Activated CD8-positive, alpha-beta memory T cell treated with anti-CD3 and anti-CD28 coated beads, Interleukin-2, amount 10 ng/mL, durations not matched to agents 7 days and 5 days (primary cell): ENCODE measurements at regions not wholly inside any gene's neighbourhood (a gene's known extent, or its start where the extent isn't known, plus 50 kb on each side); places are given as distances from the start of the nearest gene placed in this dataset.

Experiments used
- ATAC-seq: fragments of 150-1000 bp; cut with Tn5 transposase; one replicate; pipeline ENCODE4 v1.10.0; 2021; ENCODE audit warnings: moderate library complexity
- CTCF ChIA-PET: fragments of 350-600 bp; sonication (Branson Sonifier 250); formaldehyde crosslinking; loops from one replicate; lab custom pipeline; 2021; ENCODE audit warnings: antibody characterized with exemption; lab: Charles Lee
- DNase-seq: peaks from one replicate; pipeline ENCODE4 v3.0.0-alpha.2; 2020
- H3K27ac Mint-ChIP-seq: one replicate; pipeline ENCODE4 v1.8.0; 2021; ENCODE audit warnings: mild to moderate bottlenecking, mixed read lengths
- H3K27me3 Mint-ChIP-seq: one replicate; pipeline ENCODE4 v1.8.0; 2021; ENCODE audit warnings: mixed read lengths
- H3K36me3 Mint-ChIP-seq: one replicate; pipeline ENCODE4 v1.8.0; 2021; ENCODE audit warnings: mild to moderate bottlenecking, mixed read lengths
- H3K4me1 Mint-ChIP-seq: one replicate; pipeline ENCODE4 v1.8.0; 2021; ENCODE audit warnings: mixed read lengths
- H3K4me3 Mint-ChIP-seq: one replicate; pipeline ENCODE4 v1.8.0; 2021; ENCODE audit warnings: mild to moderate bottlenecking, moderate library complexity, mixed read lengths
- H3K9me3 Mint-ChIP-seq: one replicate; pipeline ENCODE4 v1.8.0; 2022; ENCODE audit warnings: low read depth, mixed read lengths

- Mint-ChIP-seq H3K4me3 (no peak overlapping the region), H3K36me3 (no peaks in the 10 kb centered on the region), H3K4me1 (peaks cover 13% of the 10 kb centered on the region), H3K27ac (no peak overlapping the region), H3K9me3 (no peaks in the 10 kb centered on the region), H3K27me3 (no peaks in the 10 kb centered on the region)
- ATAC-seq (no peak), DNase-seq (no peak)
- CTCF ChIA-PET, result no interaction called here
Measured at GRCh38 chr22:49597428-49598039, 230.1 kb downstream of the BRD1 start.

GRCh38 chr22:49595465-49596078 is 232.1 kb downstream of the BRD1 start:
- no peak overlapping the region for H3K4me3 Mint-ChIP-seq
- H3K27me3 Mint-ChIP-seq, result no peaks in the 10 kb centered on the region
- ATAC-seq (no peak), DNase-seq (no peak)
- CTCF ChIA-PET, result no interaction called here
- no peaks in the 10 kb centered on the region for H3K9me3 Mint-ChIP-seq
- H3K4me1 Mint-ChIP-seq, result peaks cover 3% of the 10 kb centered on the region
- no peak overlapping the region for H3K27ac Mint-ChIP-seq
- no peaks in the 10 kb centered on the region for H3K36me3 Mint-ChIP-seq

- Mint-ChIP-seq H3K36me3 (no peaks in the 10 kb centered on the region), H3K27me3 (no peaks in the 10 kb centered on the region), H3K4me1 (no peaks in the 10 kb centered on the region), H3K9me3 (no peaks in the 10 kb centered on the region), H3K4me3 (no peak overlapping the region), H3K27ac (no peak overlapping the region)
- CTCF ChIA-PET, result no interaction called here
- no peak for ATAC-seq
- DNase-seq, result no peak
Measured at GRCh38 chr22:49594078-49594477, 233.6 kb downstream of the BRD1 start.

GRCh38 chr22:49593509-49593908 is 234.2 kb downstream of the BRD1 start:
- Mint-ChIP-seq H3K36me3 (no peaks in the 10 kb centered on the region), H3K27me3 (no peaks in the 10 kb centered on the region), H3K9me3 (no peaks in the 10 kb centered on the region), H3K27ac (no peak overlapping the region), H3K4me3 (no peak overlapping the region), H3K4me1 (no peaks in the 10 kb centered on the region)
- CTCF ChIA-PET, result interaction anchor here (0.6 kb wide), 1 partner anchor 277 kb away, joined by 3 read pairs; no protein-coding TSS in a partner anchor
- DNase-seq, result no peak
- no peak for ATAC-seq

- Mint-ChIP-seq H3K36me3 (no peaks in the 10 kb centered on the region), H3K4me3 (no peak overlapping the region), H3K4me1 (no peaks in the 10 kb centered on the region), H3K9me3 (no peaks in the 10 kb centered on the region), H3K27ac (no peak overlapping the region), H3K27me3 (no peaks in the 10 kb centered on the region)
- CTCF ChIA-PET, result interaction anchor here (0.6 kb wide), 1 partner anchor 278 kb away, joined by 3 read pairs; no protein-coding TSS in a partner anchor
- ATAC-seq (no peak), DNase-seq (no peak)
Measured at GRCh38 chr22:49592780-49593501, 234.7 kb downstream of the BRD1 start.

GRCh38 chr22:49590851-49591445 is 236.7 kb downstream of the BRD1 start:
- H3K36me3 Mint-ChIP-seq, result no peaks in the 10 kb centered on the region
- no peaks in the 10 kb centered on the region for H3K27me3 Mint-ChIP-seq
- no peak overlapping the region for H3K4me3 Mint-ChIP-seq
- DNase-seq (no peak), ATAC-seq (no peak)
- CTCF ChIA-PET, result no interaction called here
- no peak overlapping the region for H3K27ac Mint-ChIP-seq
- no peaks in the 10 kb centered on the region for H3K4me1 Mint-ChIP-seq
- no peaks in the 10 kb centered on the region for H3K9me3 Mint-ChIP-seq

GRCh38 chr22:49590381-49590780 is 237.3 kb downstream of the BRD1 start:
- no peaks in the 10 kb centered on the region for H3K4me1 Mint-ChIP-seq
- no peak overlapping the region for H3K4me3 Mint-ChIP-seq
- CTCF ChIA-PET, result no interaction called here
- H3K27ac Mint-ChIP-seq, result no peak overlapping the region
- H3K9me3 Mint-ChIP-seq, result no peaks in the 10 kb centered on the region
- no peaks in the 10 kb centered on the region for H3K27me3 Mint-ChIP-seq
- no peaks in the 10 kb centered on the region for H3K36me3 Mint-ChIP-seq
- no peak for ATAC-seq
- no peak for DNase-seq

GRCh38 chr22:49589811-49590210 is 237.9 kb downstream of the BRD1 start:
- no peak overlapping the region for H3K4me3 Mint-ChIP-seq
- no peak overlapping the region for H3K27ac Mint-ChIP-seq
- CTCF ChIA-PET, result no interaction called here
- H3K27me3 Mint-ChIP-seq, result no peaks in the 10 kb centered on the region
- DNase-seq, result no peak
- no peak for ATAC-seq
- no peaks in the 10 kb centered on the region for H3K36me3 Mint-ChIP-seq
- H3K4me1 Mint-ChIP-seq, result no peaks in the 10 kb centered on the region
- H3K9me3 Mint-ChIP-seq, result no peaks in the 10 kb centered on the region

- Mint-ChIP-seq H3K4me3 (no peak overlapping the region), H3K36me3 (no peaks in the 10 kb centered on the region), H3K27ac (no peak overlapping the region), H3K9me3 (no peaks in the 10 kb centered on the region), H3K4me1 (no peaks in the 10 kb centered on the region), H3K27me3 (no peaks in the 10 kb centered on the region)
- no peak for ATAC-seq
- no peak for DNase-seq
- CTCF ChIA-PET, result no interaction called here
Measured at GRCh38 chr22:49589301-49589700, 238.4 kb downstream of the BRD1 start.

GRCh38 chr22:49588739-49589138 is 238.9 kb downstream of the BRD1 start:
- Mint-ChIP-seq H3K27ac (no peak overlapping the region), H3K27me3 (no peaks in the 10 kb centered on the region), H3K4me3 (no peak overlapping the region), H3K9me3 (no peaks in the 10 kb centered on the region), H3K4me1 (no peaks in the 10 kb centered on the region), H3K36me3 (no peaks in the 10 kb centered on the region)
- ATAC-seq (no peak), DNase-seq (no peak)
- CTCF ChIA-PET, result no interaction called here

GRCh38 chr22:49587987-49588386 is 239.7 kb downstream of the BRD1 start:
- Mint-ChIP-seq H3K4me3 (no peak overlapping the region), H3K9me3 (no peaks in the 10 kb centered on the region), H3K36me3 (no peaks in the 10 kb centered on the region), H3K27me3 (no peaks in the 10 kb centered on the region), H3K4me1 (no peaks in the 10 kb centered on the region), H3K27ac (no peak overlapping the region)
- no peak for ATAC-seq
- no peak for DNase-seq
- CTCF ChIA-PET, result no interaction called here

GRCh38 chr22:49587421-49587820 is 240.3 kb downstream of the BRD1 start:
- H3K4me3 Mint-ChIP-seq, result no peak overlapping the region
- no peak overlapping the region for H3K27ac Mint-ChIP-seq
- DNase-seq, result no peak
- H3K36me3 Mint-ChIP-seq, result no peaks in the 10 kb centered on the region
- no peak for ATAC-seq
- H3K27me3 Mint-ChIP-seq, result no peaks in the 10 kb centered on the region
- CTCF ChIA-PET, result no interaction called here
- no peaks in the 10 kb centered on the region for H3K9me3 Mint-ChIP-seq
- no peaks in the 10 kb centered on the region for H3K4me1 Mint-ChIP-seq

GRCh38 chr22:49586873-49587272 is 240.8 kb downstream of the BRD1 start:
- Mint-ChIP-seq H3K36me3 (no peaks in the 10 kb centered on the region), H3K4me3 (no peak overlapping the region), H3K27me3 (no peaks in the 10 kb centered on the region), H3K4me1 (no peaks in the 10 kb centered on the region), H3K9me3 (no peaks in the 10 kb centered on the region), H3K27ac (no peak overlapping the region)
- ATAC-seq, result no peak
- CTCF ChIA-PET, result no interaction called here
- DNase-seq, result no peak
